ENCODE measurements at regions not wholly inside any gene's neighbourhood (a gene's known extent, or its start where the extent isn't known, plus 50 kb on each side); places are given as distances from the start of the nearest gene placed in this dataset.

- no peak for TF ChIP-seq CTCF (IDR thresholded peaks at IDR 0.05)
- TF ChIP-seq EZH2 (IDR thresholded peaks at IDR 0.05): no peak
- no peak for TF ChIP-seq EZH2phosphoT487 (IDR thresholded peaks at IDR 0.05)
These were observed 1141.6 kb upstream of the MIR17HG start for GRCh38 chr13:90205911-90206310.

Data from neural progenitor cell (in vitro differentiated cells).